B cell (primary cell): ENCODE measurements at regions not wholly inside any gene's neighbourhood (a gene's known extent, or its start where the extent isn't known, plus 50 kb on each side); places are given as distances from the start of the nearest gene placed in this dataset.

ENCODE experiments used
- EZH2 ChIP-seq: IDR thresholded peaks from 2 replicates; pipeline ENCODE4 v1.6.1; 2012; ENCODE audit warnings: borderline replicate concordance, low read depth, mild to moderate bottlenecking, moderate library complexity, low read length; ENCODE audit not compliant: insufficient read depth, poor library complexity, severe bottlenecking
- TF ChIP-seq, protein P1 (sequence below): fragments of 200-600 bp; IDR thresholded peaks from one replicate; pipeline ENCODE4 v1.8.0; 2022; ENCODE audit warnings: antibody characterized with exemption, mild to moderate bottlenecking

DNA sequence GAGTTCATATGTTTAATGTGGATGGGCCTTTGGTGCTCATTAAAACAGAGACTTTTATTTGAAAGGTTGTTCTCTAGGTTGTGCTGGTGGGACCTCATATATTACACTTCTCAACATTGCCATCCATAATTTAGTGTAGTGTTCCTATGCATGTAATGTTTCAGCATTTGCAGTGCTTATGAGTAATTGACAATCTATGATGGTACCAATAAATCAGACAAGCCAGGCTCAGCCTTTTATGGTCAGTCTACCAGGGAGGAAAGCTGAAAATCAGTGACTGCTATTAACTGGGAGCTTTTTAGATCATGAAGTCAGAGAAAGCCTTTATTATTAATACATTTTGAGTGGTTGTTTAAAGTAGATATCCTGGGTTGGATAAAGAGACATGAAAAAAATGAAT is 120.1 kb upstream of the SLC28A3 start:
- no peak for TF ChIP-seq EZH2
- TF ChIP-seq, protein P1, sequence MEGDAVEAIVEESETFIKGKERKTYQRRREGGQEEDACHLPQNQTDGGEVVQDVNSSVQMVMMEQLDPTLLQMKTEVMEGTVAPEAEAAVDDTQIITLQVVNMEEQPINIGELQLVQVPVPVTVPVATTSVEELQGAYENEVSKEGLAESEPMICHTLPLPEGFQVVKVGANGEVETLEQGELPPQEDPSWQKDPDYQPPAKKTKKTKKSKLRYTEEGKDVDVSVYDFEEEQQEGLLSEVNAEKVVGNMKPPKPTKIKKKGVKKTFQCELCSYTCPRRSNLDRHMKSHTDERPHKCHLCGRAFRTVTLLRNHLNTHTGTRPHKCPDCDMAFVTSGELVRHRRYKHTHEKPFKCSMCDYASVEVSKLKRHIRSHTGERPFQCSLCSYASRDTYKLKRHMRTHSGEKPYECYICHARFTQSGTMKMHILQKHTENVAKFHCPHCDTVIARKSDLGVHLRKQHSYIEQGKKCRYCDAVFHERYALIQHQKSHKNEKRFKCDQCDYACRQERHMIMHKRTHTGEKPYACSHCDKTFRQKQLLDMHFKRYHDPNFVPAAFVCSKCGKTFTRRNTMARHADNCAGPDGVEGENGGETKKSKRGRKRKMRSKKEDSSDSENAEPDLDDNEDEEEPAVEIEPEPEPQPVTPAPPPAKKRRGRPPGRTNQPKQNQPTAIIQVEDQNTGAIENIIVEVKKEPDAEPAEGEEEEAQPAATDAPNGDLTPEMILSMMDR, result no peak
